ENCODE measurements at regions not wholly inside any gene's neighbourhood (a gene's known extent, or its start where the extent isn't known, plus 50 kb on each side); places are given as distances from the start of the nearest gene placed in this dataset.

DNA sequence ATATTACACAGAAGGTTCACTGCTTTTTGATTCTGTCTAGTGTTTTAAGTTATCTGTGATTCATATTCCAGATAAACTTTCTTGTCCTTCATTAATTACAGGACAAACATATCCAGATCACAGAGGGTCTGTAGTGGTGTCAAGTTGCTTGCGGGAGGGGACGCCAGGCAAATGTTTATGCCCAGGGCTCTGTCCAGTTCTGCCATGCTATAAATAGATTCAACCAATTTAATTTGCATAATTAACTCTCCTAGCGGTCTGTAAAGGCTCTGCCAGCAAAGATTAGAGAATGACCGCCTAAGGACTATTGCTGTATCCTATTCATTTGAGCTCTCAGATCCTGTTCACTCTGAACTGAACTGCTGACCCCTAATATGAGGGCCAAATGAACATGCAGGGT is 59.7 kb upstream of the TRPC4 start:
- 66 to 67% (median 66%) methylated on average over 4 of the region's 4 CpGs for WGBS, 3 donors

DNA sequence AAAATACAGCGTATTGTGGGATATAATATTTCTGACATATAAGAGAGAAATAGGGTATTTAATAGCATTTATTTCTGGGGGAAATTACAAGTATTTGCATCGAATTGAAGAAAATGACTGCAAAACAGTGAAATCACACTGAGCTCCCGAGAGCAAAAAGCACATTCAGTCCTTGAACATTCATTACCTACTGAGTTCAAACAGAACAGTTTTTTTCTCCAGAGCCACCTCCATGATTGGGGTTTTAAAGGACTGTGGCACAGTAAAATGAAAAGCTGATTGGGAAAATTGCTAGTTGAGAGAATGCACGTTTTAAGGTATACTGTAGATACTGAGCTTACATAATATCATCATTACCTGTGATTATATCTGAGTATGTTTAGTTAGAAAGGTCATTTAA is 58.0 kb upstream of the TRPC4 start:
- FAIRE-seq: no peak
- no peak for DNase-seq
- Histone ChIP-seq H3K9me3 (ENCODE audit: control insufficient read depth in 2 of 2, insufficient read depth in 1 of 2, low read depth in 1 of 2, low read length in 1 of 2) (no peaks in the 10 kb centered on the region), H3K27me3 (ENCODE audit: control insufficient read depth in 3 of 3, insufficient read depth in 3 of 3, low read length in 3 of 3) (no peaks in the 10 kb centered on the region), H3K4me1 (ENCODE audit: control insufficient read depth in 3 of 3, insufficient read depth in 2 of 3, low read depth in 1 of 3, low read length in 2 of 3) (no peaks in the 10 kb centered on the region), H3K36me3 (ENCODE audit: control insufficient read depth in 3 of 3, insufficient read depth in 2 of 3, low read depth in 1 of 3, low read length in 3 of 3) (no peaks in the 10 kb centered on the region), H3K4me3 (ENCODE audit: low read depth in 1 of 3, low read length in 3 of 3) (no peak overlapping the region), H3K27ac (ENCODE audit: low read depth in 1 of 3, low read length in 2 of 3) (no peak overlapping the region)
- WGBS, 3 donors: 68 to 81% (median 75%) methylated on average over 4 of the region's 4 CpGs

More for the DNA sequence above, 59.7 kb upstream of the TRPC4 start:
- no peak for FAIRE-seq
- H3K27ac ChIP-seq (ENCODE audit: low read depth in 1 of 3, low read length in 2 of 3): no peak overlapping the region
- no peaks in the 10 kb centered on the region for H3K36me3 ChIP-seq (ENCODE audit: control insufficient read depth in 3 of 3, insufficient read depth in 2 of 3, low read depth in 1 of 3, low read length in 3 of 3)
- H3K9me3 ChIP-seq (ENCODE audit: control insufficient read depth in 2 of 2, insufficient read depth in 1 of 2, low read depth in 1 of 2, low read length in 1 of 2): no peaks in the 10 kb centered on the region
- H3K4me1 ChIP-seq (ENCODE audit: control insufficient read depth in 3 of 3, insufficient read depth in 2 of 3, low read depth in 1 of 3, low read length in 2 of 3): no peaks in the 10 kb centered on the region
- H3K4me3 ChIP-seq (ENCODE audit: low read depth in 1 of 3, low read length in 3 of 3): no peak overlapping the region
- H3K27me3 ChIP-seq (ENCODE audit: control insufficient read depth in 3 of 3, insufficient read depth in 3 of 3, low read length in 3 of 3): no peaks in the 10 kb centered on the region
- DNase-seq: no peak

DNA sequence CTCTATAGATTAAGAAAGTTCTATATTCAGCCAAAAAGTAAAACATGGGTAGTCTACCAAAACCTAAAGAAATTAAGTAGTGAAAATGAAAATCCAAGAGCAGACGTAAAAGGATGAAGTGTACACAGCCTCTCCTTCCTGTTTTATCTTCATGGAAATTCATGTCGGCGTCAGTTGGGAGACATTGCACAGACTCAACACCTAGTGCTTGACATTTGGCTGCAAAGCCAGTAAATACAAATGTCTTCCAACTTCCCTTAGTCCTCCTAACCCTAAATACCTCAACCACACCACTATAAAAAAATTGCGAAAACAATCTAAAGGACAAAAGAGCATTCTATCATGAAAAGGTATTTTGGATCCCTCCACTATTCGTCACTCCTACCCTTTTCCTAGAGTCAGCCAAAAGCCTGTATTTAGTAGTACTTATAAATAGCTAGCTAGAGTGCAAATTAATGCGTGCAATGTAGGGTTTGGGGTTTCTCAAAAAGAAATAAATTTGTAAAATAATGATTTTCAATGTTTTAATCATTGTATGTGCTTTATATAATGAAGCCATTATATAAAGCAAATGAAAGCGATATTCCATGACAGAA is 56.4 kb upstream of the TRPC4 start:
- H3K9me3 ChIP-seq (ENCODE audit: control insufficient read depth in 2 of 2, insufficient read depth in 1 of 2, low read depth in 1 of 2, low read length in 1 of 2): no peaks in the 10 kb centered on the region
- H3K27ac ChIP-seq (ENCODE audit: low read depth in 1 of 3, low read length in 2 of 3): no peak overlapping the region
- H3K4me3 ChIP-seq (ENCODE audit: low read depth in 1 of 3, low read length in 3 of 3): no peak overlapping the region
- no peaks in the 10 kb centered on the region for H3K4me1 ChIP-seq (ENCODE audit: control insufficient read depth in 3 of 3, insufficient read depth in 2 of 3, low read depth in 1 of 3, low read length in 2 of 3)
- no peak for DNase-seq
- no peaks in the 10 kb centered on the region for H3K36me3 ChIP-seq (ENCODE audit: control insufficient read depth in 3 of 3, insufficient read depth in 2 of 3, low read depth in 1 of 3, low read length in 3 of 3)
- WGBS, 3 donors: 76 to 92% (median 87%) methylated on average over 7 of the region's 7 CpGs
- H3K27me3 ChIP-seq (ENCODE audit: control insufficient read depth in 3 of 3, insufficient read depth in 3 of 3, low read length in 3 of 3): no peaks in the 10 kb centered on the region
- FAIRE-seq: no peak

DNA sequence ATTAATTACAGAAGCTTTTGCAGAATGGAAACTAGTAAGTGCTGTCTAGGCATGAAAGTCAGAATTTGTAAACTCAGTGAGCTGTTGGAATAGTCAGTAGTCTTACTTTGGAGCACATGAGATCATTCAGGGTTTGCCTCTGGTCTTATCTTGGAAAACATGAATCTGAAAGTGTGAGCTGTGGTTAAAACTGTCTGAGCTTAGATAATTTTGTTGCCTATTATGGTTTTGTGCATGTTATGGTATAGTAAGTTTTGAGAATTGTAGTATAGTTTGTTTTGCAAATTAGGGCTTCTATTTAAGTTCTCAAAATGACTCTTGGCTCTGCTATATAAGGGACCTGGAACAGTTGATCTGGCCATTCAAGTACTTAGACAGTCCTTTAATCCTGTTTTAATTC is 53.7 kb upstream of the TRPC4 start:
- no peaks in the 10 kb centered on the region for H3K36me3 ChIP-seq (ENCODE audit: control insufficient read depth in 3 of 3, insufficient read depth in 2 of 3, low read depth in 1 of 3, low read length in 3 of 3)

GRCh38 chr13:37919329-37919880 is 49.8 kb upstream of the TRPC4 start:
- Histone ChIP-seq H3K27me3 (ENCODE audit: control insufficient read depth in 3 of 3, insufficient read depth in 3 of 3, low read length in 3 of 3) (no peaks in the 10 kb centered on the region), H3K27ac (ENCODE audit: low read depth in 1 of 3, low read length in 2 of 3) (peak overlapping the region in 1 of 3 donors; percentile 53), H3K4me1 (ENCODE audit: control insufficient read depth in 3 of 3, insufficient read depth in 2 of 3, low read depth in 1 of 3, low read length in 2 of 3) (peaks cover 0 to 11% (median 2%) of the 10 kb centered on the region in 3 donors), H3K36me3 (ENCODE audit: control insufficient read depth in 3 of 3, insufficient read depth in 2 of 3, low read depth in 1 of 3, low read length in 3 of 3) (no peaks in the 10 kb centered on the region), H3K9me3 (ENCODE audit: control insufficient read depth in 2 of 2, insufficient read depth in 1 of 2, low read depth in 1 of 2, low read length in 1 of 2) (peaks cover 0 to 6% of the 10 kb centered on the region in 2 donors), H3K4me3 (ENCODE audit: low read depth in 1 of 3, low read length in 3 of 3) (peak overlapping the region in 1 of 3 donors; percentile 5)
- WGBS, 3 donors: 26 to 61% (median 49%) methylated on average over 4 of the region's 4 CpGs
- DNase-seq: no peak
- FAIRE-seq: no peak

More for the DNA sequence above, 53.7 kb upstream of the TRPC4 start:
- Histone ChIP-seq H3K4me3 (ENCODE audit: low read depth in 1 of 3, low read length in 3 of 3) (no peak overlapping the region), H3K9me3 (ENCODE audit: control insufficient read depth in 2 of 2, insufficient read depth in 1 of 2, low read depth in 1 of 2, low read length in 1 of 2) (no peaks in the 10 kb centered on the region), H3K27ac (ENCODE audit: low read depth in 1 of 3, low read length in 2 of 3) (no peak overlapping the region), H3K4me1 (ENCODE audit: control insufficient read depth in 3 of 3, insufficient read depth in 2 of 3, low read depth in 1 of 3, low read length in 2 of 3) (peaks cover 0 to 6% (median 0%) of the 10 kb centered on the region in 3 donors), H3K27me3 (ENCODE audit: control insufficient read depth in 3 of 3, insufficient read depth in 3 of 3, low read length in 3 of 3) (no peaks in the 10 kb centered on the region)
- DNase-seq (no peak), FAIRE-seq (no peak)
